ENCODE measurements at regions not wholly inside any gene's neighbourhood (a gene's known extent, or its start where the extent isn't known, plus 50 kb on each side); places are given as distances from the start of the nearest gene placed in this dataset.

GRCh38 chr13:34357435-34358232 is 539.7 kb downstream of the RFC3 start:
- Histone ChIP-seq H3K27ac (replicated peaks) (no peak overlapping the region), H3K27me3 (ENCODE audit: insufficient read depth, poor library complexity, severe bottlenecking) (no peaks in the 10 kb centered on the region), H3K4me3 (replicated peaks; ENCODE audit: insufficient read depth, low read length) (no peak overlapping the region)
- no peak for DNase-seq (ENCODE audit: low read depth in 1 of 2, low spot score in 1 of 2)
- TF ChIP-seq SPI1 (IDR thresholded peaks at IDR 0.05; ENCODE audit: borderline replicate concordance, low read depth) (peak; percentile 42; the same call in 1 of the 2 replicates), GABPA (IDR thresholded peaks at IDR 0.05; ENCODE audit: low read depth) (no peak)

GRCh38 chr13:34358811-34359513 is 541.0 kb downstream of the RFC3 start:
- H3K27ac ChIP-seq (replicated peaks), result no peak overlapping the region
- TF ChIP-seq CTCF (IDR thresholded peaks at IDR 0.05; ENCODE audit: insufficient read depth, low read length), result no peak
- TF ChIP-seq SPI1 (IDR thresholded peaks at IDR 0.05; ENCODE audit: borderline replicate concordance, low read depth), result no peak
- TF ChIP-seq REST (IDR thresholded peaks at IDR 0.05; ENCODE audit: insufficient replicate concordance, low read depth), result no peak
- TF ChIP-seq POLR2AphosphoS5 (IDR thresholded peaks at IDR 0.05; ENCODE audit: low read depth), result no peak
- no peak for TF ChIP-seq GABPA (IDR thresholded peaks at IDR 0.05; ENCODE audit: low read depth)
- no peaks in the 10 kb centered on the region for H3K27me3 ChIP-seq (ENCODE audit: insufficient read depth, poor library complexity, severe bottlenecking)
- DNase-seq (ENCODE audit: low read depth in 1 of 2, low spot score in 1 of 2), result no peak
- no peak overlapping the region for H3K4me3 ChIP-seq (replicated peaks; ENCODE audit: insufficient read depth, low read length)

GRCh38 chr13:34360702-34361101 is 542.8 kb downstream of the RFC3 start:
- H3K4me3 ChIP-seq (replicated peaks; ENCODE audit: insufficient read depth, low read length), result no peak overlapping the region
- no peak for DNase-seq (ENCODE audit: low read depth in 1 of 2, low spot score in 1 of 2)
- no peak overlapping the region for H3K27ac ChIP-seq (replicated peaks)
- TF ChIP-seq REST (IDR thresholded peaks at IDR 0.05; ENCODE audit: insufficient replicate concordance, low read depth) (no peak), GABPA (IDR thresholded peaks at IDR 0.05; ENCODE audit: low read depth) (no peak), CTCF (IDR thresholded peaks at IDR 0.05; ENCODE audit: insufficient read depth, low read length) (no peak), SPI1 (IDR thresholded peaks at IDR 0.05; ENCODE audit: borderline replicate concordance, low read depth) (no peak)
- no peaks in the 10 kb centered on the region for H3K27me3 ChIP-seq (ENCODE audit: insufficient read depth, poor library complexity, severe bottlenecking)

- Histone ChIP-seq H3K4me3 (replicated peaks; ENCODE audit: insufficient read depth, low read length) (no peak overlapping the region), H3K27ac (replicated peaks) (no peak overlapping the region), H3K27me3 (ENCODE audit: insufficient read depth, poor library complexity, severe bottlenecking) (no peaks in the 10 kb centered on the region)
- DNase-seq (ENCODE audit: low read depth in 1 of 2, low spot score in 1 of 2), result no peak
- TF ChIP-seq GABPA (IDR thresholded peaks at IDR 0.05; ENCODE audit: low read depth), result no peak
- TF ChIP-seq REST (IDR thresholded peaks at IDR 0.05; ENCODE audit: insufficient replicate concordance, low read depth), result no peak
- no peak for TF ChIP-seq CTCF (IDR thresholded peaks at IDR 0.05; ENCODE audit: insufficient read depth, low read length)
- no peak for TF ChIP-seq SPI1 (IDR thresholded peaks at IDR 0.05; ENCODE audit: borderline replicate concordance, low read depth)
- no peak for TF ChIP-seq POLR2AphosphoS5 (IDR thresholded peaks at IDR 0.05; ENCODE audit: low read depth)
These were observed 543.6 kb downstream of the RFC3 start for GRCh38 chr13:34361560-34361959.

Data from HL-60 (cell line).